HG03139 (cell line): ENCODE measurements at regions not wholly inside any gene's neighbourhood (a gene's known extent, or its start where the extent isn't known, plus 50 kb on each side); places are given as distances from the start of the nearest gene placed in this dataset.

Source experiments
- ATAC-seq: cut with Tn5 transposase; IDR thresholded peaks from one replicate; pipeline ENCODE4 v1.9.1; 2021; ENCODE audit not compliant: unreplicated experiment

- ATAC-seq: no peak
These were observed 1609.7 kb upstream of the ACVR2A start for GRCh38 chr2:146235158-146235557.

GRCh38 chr2:146229508-146230155 is 1615.2 kb upstream of the ACVR2A start:
- no peak for ATAC-seq

GRCh38 chr2:146228466-146229058 is 1616.3 kb upstream of the ACVR2A start:
- peak; percentile 68 for ATAC-seq

DNA sequence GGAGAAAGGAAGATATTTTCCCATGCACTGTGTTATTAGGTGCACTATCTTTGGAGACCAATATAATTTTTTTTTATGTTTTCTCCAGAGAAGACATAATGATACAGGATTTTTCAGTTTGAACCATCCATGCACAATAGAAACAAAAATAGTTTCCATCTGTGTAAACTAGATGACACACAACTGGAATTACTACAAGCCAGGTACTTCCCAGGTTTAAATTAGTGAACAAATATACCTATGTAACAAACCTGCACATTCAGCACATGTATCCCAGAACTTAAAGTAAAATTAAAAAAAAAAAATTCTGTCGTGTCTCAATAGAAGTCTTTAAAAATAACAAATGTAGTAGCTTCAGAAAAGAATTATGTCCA is 1616.8 kb upstream of the ACVR2A start:
- no peak for ATAC-seq

DNA sequence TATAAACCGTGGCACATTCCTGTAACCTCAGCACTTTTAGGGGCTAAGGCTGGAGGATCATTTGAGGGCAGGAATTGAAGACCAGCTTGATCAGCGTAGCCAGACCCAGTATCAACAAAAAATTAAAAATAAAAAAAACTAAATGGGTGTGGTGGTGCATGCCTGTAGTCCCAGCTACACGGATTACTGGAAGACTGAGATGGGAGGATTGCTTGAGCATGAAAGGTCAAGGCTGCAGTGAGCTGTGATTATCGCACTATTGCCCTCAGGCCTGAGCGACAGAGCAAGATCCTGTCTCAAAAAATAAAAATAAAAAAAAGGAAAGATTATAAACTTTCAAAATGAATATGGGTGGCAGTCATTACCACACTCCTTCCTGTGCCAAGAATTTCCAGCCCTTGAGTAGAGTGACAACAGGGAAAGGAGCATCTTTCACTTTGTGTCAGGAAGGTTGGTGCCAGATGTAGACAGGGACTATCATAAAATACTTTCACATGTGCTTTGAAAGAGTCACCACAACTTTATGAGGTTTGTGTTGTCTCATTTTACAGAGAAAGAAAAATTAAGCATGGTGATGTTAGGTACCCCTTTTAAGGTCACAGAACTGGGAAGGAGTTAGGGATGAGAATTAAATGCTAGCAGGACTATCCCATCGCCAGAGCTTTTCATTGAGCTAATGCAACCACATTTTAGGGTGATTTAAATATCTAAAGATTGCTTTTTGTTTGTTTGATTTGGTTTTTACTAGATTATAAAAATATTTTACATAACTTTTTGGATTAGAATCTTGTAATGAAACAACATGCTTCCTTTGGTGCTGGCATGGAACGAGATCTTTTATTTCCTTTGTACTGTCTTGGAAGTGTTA is 1617.4 kb upstream of the ACVR2A start:
- ATAC-seq: no peak

- no peak for ATAC-seq
These were observed 1618.8 kb upstream of the ACVR2A start for GRCh38 chr2:146226077-146226476.

DNA sequence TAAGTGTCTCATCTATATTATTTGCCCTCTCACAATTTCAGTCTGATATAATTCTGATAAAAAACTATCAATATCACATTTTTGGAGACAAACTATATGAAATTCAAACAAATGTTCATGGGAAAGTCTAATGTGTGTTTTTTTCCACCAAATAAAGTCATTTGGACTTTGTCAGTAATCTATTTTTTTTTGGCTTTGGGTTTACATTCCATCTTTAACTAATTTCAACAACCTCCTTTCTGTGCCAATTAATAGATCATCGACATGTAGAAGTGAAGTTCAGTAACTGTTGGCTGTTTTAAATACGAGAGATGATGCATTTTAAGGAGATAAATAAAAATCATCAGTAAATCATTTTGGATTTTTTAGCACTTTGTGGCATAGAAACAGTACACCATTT is 1623.0 kb upstream of the ACVR2A start:
- no peak for ATAC-seq

GRCh38 chr2:146220957-146221356 is 1623.9 kb upstream of the ACVR2A start:
- no peak for ATAC-seq

DNA sequence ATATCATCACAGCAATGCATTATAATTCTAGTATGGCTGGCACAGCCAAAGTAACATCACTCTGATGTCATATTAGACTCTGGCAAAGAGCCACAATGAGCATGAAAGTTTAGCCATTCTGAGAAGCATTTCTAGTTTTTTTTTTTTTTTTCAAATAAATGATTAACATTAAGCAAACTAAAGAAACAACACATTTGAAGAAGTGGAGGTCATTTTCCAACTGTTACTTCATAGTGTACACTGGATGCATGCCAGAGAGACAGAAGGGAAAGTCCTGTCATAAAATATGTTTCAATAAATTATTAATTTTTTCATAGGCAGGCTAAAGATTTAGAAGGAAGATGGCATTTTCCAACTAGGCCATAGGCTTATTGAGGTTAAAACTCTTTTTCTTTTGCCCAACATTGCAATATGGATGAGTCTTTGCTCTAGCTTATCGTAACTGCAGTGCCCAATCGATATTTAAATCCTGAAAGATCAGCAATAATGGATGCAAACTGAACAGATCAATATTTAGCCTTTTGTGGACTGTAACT is 1630.4 kb upstream of the ACVR2A start:
- ATAC-seq: no peak

GRCh38 chr2:146213674-146214073 is 1631.2 kb upstream of the ACVR2A start:
- no peak for ATAC-seq

GRCh38 chr2:146212602-146213001 is 1632.2 kb upstream of the ACVR2A start:
- ATAC-seq: no peak

GRCh38 chr2:146209842-146210275 is 1635.0 kb upstream of the ACVR2A start:
- ATAC-seq: no peak

DNA sequence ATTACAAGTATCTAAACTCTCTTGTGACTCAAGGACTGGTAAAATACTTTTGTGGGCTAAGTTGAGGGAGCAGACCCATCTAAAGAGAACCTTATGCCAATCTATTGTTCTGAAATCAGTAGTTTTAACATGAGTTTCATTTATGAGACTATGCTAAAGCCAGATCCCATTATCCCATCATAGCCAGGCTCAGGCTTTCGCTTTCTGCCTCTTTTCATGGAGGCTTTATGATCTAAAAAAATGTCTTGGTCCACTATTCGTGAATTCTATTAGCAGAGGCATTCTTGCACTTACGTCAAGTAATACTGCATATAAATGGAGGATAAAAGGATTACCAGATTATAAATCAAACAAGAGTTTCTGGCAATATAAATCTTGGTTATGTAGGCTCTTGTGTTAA is 1636.9 kb upstream of the ACVR2A start:
- ATAC-seq: no peak

- ATAC-seq: no peak
These were observed 1637.4 kb upstream of the ACVR2A start for GRCh38 chr2:146207417-146207816.

- ATAC-seq: no peak
These were observed 1641.7 kb upstream of the ACVR2A start for GRCh38 chr2:146203064-146203624.

- ATAC-seq: no peak
These were observed 1651.2 kb upstream of the ACVR2A start for GRCh38 chr2:146193619-146194018.

- no peak for ATAC-seq
These were observed 1655.3 kb upstream of the ACVR2A start for GRCh38 chr2:146189541-146189940.

DNA sequence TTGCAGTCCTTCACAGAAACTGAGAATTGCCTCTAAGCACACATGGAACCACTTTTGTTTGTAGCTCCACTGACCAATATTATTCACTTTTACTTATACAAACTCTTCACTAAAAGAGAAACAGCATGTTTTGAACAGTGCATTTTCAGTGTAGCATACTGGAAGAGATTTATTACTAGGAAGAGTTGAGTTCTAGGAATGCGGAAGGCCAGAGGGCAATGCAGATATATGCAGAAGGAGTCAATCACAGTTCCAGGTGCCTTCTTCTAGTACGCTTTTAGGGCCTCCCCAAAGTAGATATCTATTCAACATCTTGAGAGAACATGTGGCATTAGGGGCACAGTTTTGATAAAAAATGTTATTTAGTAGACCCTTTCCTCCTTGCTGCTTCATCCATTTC is 1654.0 kb upstream of the ZEB2 start:
- ATAC-seq: no peak

GRCh38 chr2:146161256-146161882 is 1641.5 kb upstream of the ZEB2 start:
- ATAC-seq: no peak

- no peak for ATAC-seq
These were observed 1638.3 kb upstream of the ZEB2 start for GRCh38 chr2:146158072-146158674.
